ENCODE measurements at regions not wholly inside any gene's neighbourhood (a gene's known extent, or its start where the extent isn't known, plus 50 kb on each side); places are given as distances from the start of the nearest gene placed in this dataset.

GRCh38 chr10:124323111-124323725 lies 95.5 kb downstream of the OAT start:
- H3K4me1 ChIP-seq, result no peaks in the 10 kb centered on the region
- no peaks in the 10 kb centered on the region for H3K36me3 ChIP-seq
- TF ChIP-seq EP300 (IDR thresholded peaks at IDR 0.05) (no peak), POLR2A (IDR thresholded peaks at IDR 0.05; ENCODE audit: low read depth) (no peak), CTCF (IDR thresholded peaks at IDR 0.05) (no peak), POLR2AphosphoS5 (IDR thresholded peaks at IDR 0.05) (no peak)
- DNase-seq (ENCODE audit: extremely low spot score), result no peak
- intact Hi-C loops (cut with DNase I), result no loop called here
- H3K27ac ChIP-seq (replicated peaks in 1 of 4), result no peak overlapping the region
- H3K9me3 ChIP-seq, result no peaks in the 10 kb centered on the region
- WGBS, result 70% methylated on average over 11 of the region's 11 CpGs
- no peak overlapping the region for H3K4me3 ChIP-seq
- no peaks in the 10 kb centered on the region for H3K27me3 ChIP-seq

GRCh38 chr10:124322191-124322980 lies 96.3 kb downstream of the OAT start:
- no peaks in the 10 kb centered on the region for H3K4me1 ChIP-seq

GRCh38 chr10:124321433-124322089 lies 97.2 kb downstream of the OAT start:
- no peak for TF ChIP-seq POLR2AphosphoS5 (IDR thresholded peaks at IDR 0.05)
- no peak for TF ChIP-seq POLR2A (IDR thresholded peaks at IDR 0.05; ENCODE audit: low read depth)
- TF ChIP-seq CTCF (IDR thresholded peaks at IDR 0.05), result no peak
- TF ChIP-seq EP300 (IDR thresholded peaks at IDR 0.05), result no peak
- WGBS, result 95% methylated on average over 19 of the region's 19 CpGs
- no peak for DNase-seq (ENCODE audit: extremely low spot score)
- no peaks in the 10 kb centered on the region for H3K9me3 ChIP-seq
- H3K27me3 ChIP-seq, result no peaks in the 10 kb centered on the region
- H3K4me1 ChIP-seq, result no peaks in the 10 kb centered on the region
- no peak overlapping the region for H3K27ac ChIP-seq (replicated peaks in 1 of 4)
- intact Hi-C loops (cut with DNase I), result no loop called here
- no peak overlapping the region for H3K4me3 ChIP-seq
- no peaks in the 10 kb centered on the region for H3K36me3 ChIP-seq

More at GRCh38 chr10:124322191-124322980, 96.3 kb downstream of the OAT start:
- TF ChIP-seq POLR2A (IDR thresholded peaks at IDR 0.05; ENCODE audit: low read depth) (no peak), EP300 (IDR thresholded peaks at IDR 0.05) (no peak), POLR2AphosphoS5 (IDR thresholded peaks at IDR 0.05) (no peak), CTCF (IDR thresholded peaks at IDR 0.05) (no peak)
- WGBS, result 82% methylated on average over 13 of the region's 18 CpGs
- no peaks in the 10 kb centered on the region for H3K36me3 ChIP-seq
- H3K27me3 ChIP-seq, result no peaks in the 10 kb centered on the region
- H3K4me3 ChIP-seq, result no peak overlapping the region
- no peak overlapping the region for H3K27ac ChIP-seq (replicated peaks in 1 of 4)
- intact Hi-C loops (cut with DNase I), result no loop called here
- H3K9me3 ChIP-seq, result no peaks in the 10 kb centered on the region
- no peak for DNase-seq (ENCODE audit: extremely low spot score)

- no peaks in the 10 kb centered on the region for H3K36me3 ChIP-seq
- intact Hi-C loops (cut with DNase I), result no loop called here
- no peak for TF ChIP-seq POLR2AphosphoS5 (IDR thresholded peaks at IDR 0.05)
- no peak for TF ChIP-seq POLR2A (IDR thresholded peaks at IDR 0.05; ENCODE audit: low read depth)
- TF ChIP-seq CTCF (IDR thresholded peaks at IDR 0.05), result no peak
- TF ChIP-seq EP300 (IDR thresholded peaks at IDR 0.05), result no peak
- H3K27ac ChIP-seq (replicated peaks in 1 of 4), result no peak overlapping the region
- 98% methylated on average over 13 of the region's 15 CpGs for WGBS
- no peaks in the 10 kb centered on the region for H3K9me3 ChIP-seq
- H3K27me3 ChIP-seq, result no peaks in the 10 kb centered on the region
- no peaks in the 10 kb centered on the region for H3K4me1 ChIP-seq
- DNase-seq (ENCODE audit: extremely low spot score), result no peak
- H3K4me3 ChIP-seq, result no peak overlapping the region
These were observed 97.8 kb downstream of the OAT start for GRCh38 chr10:124320778-124321432.

All from esophagus muscularis mucosa (tissue), 4 donors.